ENCODE measurements at regions not wholly inside any gene's neighbourhood (a gene's known extent, or its start where the extent isn't known, plus 50 kb on each side); places are given as distances from the start of the nearest gene placed in this dataset.

DNA sequence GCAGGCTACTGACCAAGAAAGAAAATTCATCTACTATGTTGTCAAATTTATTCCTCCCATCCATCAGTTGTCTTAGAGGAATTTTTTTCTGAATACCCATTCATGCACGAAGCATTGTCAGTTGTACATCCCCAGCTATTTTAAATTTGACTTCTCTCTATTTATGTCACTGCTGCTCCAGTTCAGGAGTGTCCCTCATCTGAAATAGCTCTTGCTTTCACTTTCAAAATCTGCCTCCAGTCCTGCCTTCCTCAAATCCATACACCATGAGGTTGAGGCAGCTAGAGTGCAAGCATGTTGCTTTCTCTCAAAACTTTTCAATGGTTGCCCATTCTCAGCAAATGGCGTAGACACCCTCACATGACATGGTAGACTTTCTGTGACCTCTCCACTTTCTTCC is 335.4 kb upstream of the CDH2 start:
- Histone ChIP-seq H3K27me3 (ENCODE audit: control insufficient read depth, extremely low read depth, insufficient read depth, low read length) (no peaks in the 10 kb centered on the region), H3K9me1 (ENCODE audit: control insufficient read depth, extremely low read depth, insufficient read depth, low read length) (no peaks in the 10 kb centered on the region), H3K79me2 (ENCODE audit: control insufficient read depth, insufficient read depth, low read length) (no peaks in the 10 kb centered on the region), H4K20me1 (ENCODE audit: control insufficient read depth, extremely low read depth, insufficient read depth, low read length) (no peaks in the 10 kb centered on the region), H3K36me3 (ENCODE audit: control insufficient read depth in 2 of 2, extremely low read depth in 1 of 2, insufficient read depth in 2 of 2, low read length in 2 of 2) (no peaks in the 10 kb centered on the region), H3K9me3 (ENCODE audit: control insufficient read depth, low read depth, low read length) (no peaks in the 10 kb centered on the region), H3K9ac (ENCODE audit: control insufficient read depth, extremely low read depth, insufficient read depth, low read length) (no peak overlapping the region), H3K27ac (ENCODE audit: control insufficient read depth, insufficient read depth, low read length) (no peak overlapping the region), H3K4me3 (ENCODE audit: control insufficient read depth in 2 of 3, extremely low read depth in 1 of 3, insufficient read depth in 2 of 3, low read depth in 1 of 3, low read length in 3 of 3) (peak overlapping the region in 1 of 3 experiments; percentile 41), H3K4me1 (ENCODE audit: control insufficient read depth, extremely low read depth, insufficient read depth, low read length) (peaks cover 3% of the 10 kb centered on the region), H3K4me2 (ENCODE audit: control insufficient read depth, extremely low read depth, insufficient read depth, low read depth, low read length) (peak overlapping the region; percentile 59), H2AFZ (ENCODE audit: control insufficient read depth, low read length) (peak overlapping the region; percentile 84)
- FAIRE-seq = peak; percentile 36
- DNase-seq (ENCODE audit: low read depth, low spot score) = no peak
- dilution Hi-C loops (cut with MboI; ENCODE audit: extremely low pct_ligation_motif_present, low sequenced_read_pairs) = no loop called here
- TF ChIP-seq EZH2 (IDR thresholded peaks at IDR 0.05; ENCODE audit: low read length) = no peak
- TF ChIP-seq, protein P1, sequence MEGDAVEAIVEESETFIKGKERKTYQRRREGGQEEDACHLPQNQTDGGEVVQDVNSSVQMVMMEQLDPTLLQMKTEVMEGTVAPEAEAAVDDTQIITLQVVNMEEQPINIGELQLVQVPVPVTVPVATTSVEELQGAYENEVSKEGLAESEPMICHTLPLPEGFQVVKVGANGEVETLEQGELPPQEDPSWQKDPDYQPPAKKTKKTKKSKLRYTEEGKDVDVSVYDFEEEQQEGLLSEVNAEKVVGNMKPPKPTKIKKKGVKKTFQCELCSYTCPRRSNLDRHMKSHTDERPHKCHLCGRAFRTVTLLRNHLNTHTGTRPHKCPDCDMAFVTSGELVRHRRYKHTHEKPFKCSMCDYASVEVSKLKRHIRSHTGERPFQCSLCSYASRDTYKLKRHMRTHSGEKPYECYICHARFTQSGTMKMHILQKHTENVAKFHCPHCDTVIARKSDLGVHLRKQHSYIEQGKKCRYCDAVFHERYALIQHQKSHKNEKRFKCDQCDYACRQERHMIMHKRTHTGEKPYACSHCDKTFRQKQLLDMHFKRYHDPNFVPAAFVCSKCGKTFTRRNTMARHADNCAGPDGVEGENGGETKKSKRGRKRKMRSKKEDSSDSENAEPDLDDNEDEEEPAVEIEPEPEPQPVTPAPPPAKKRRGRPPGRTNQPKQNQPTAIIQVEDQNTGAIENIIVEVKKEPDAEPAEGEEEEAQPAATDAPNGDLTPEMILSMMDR (optimal IDR thresholded peaks at IDR 0.05 in 1 of 3, IDR thresholded peaks at IDR 0.05 in 1 of 3, conservative IDR thresholded peaks at IDR 0.05 in 1 of 3; ENCODE audit: extremely low read depth in 1 of 3, insufficient read depth in 2 of 3, low read length in 3 of 3) = no peak

DNA sequence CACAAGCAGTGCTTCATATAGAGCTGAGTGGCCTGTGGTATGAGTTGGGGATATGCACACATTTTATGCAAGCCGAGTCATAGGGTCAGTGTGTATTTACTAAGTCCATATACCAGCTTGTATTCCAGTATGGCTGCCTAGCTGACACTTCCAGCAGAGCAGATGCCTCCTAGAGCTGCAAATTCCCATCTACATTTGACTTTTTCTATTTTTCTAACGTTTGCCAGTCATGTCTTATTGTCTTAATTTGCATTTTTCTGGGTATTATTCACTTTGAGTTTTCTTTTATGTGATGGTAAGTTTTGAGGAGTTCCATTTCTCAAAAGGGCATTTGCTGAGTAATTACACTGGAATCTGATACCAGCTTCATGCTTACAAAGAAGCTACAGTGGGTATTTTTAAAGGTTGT is 334.5 kb upstream of the CDH2 start:
- H3K4me3 ChIP-seq (ENCODE audit: control insufficient read depth in 2 of 3, extremely low read depth in 1 of 3, insufficient read depth in 2 of 3, low read depth in 1 of 3, low read length in 3 of 3) = no peak overlapping the region
- no peaks in the 10 kb centered on the region for H3K79me2 ChIP-seq (ENCODE audit: control insufficient read depth, insufficient read depth, low read length)
- no peaks in the 10 kb centered on the region for H3K27me3 ChIP-seq (ENCODE audit: control insufficient read depth, extremely low read depth, insufficient read depth, low read length)
- no peak overlapping the region for H2AFZ ChIP-seq (ENCODE audit: control insufficient read depth, low read length)
- H3K9ac ChIP-seq (ENCODE audit: control insufficient read depth, extremely low read depth, insufficient read depth, low read length) = no peak overlapping the region
- TF ChIP-seq EZH2 (IDR thresholded peaks at IDR 0.05; ENCODE audit: low read length) = no peak
- TF ChIP-seq, protein P1 (optimal IDR thresholded peaks at IDR 0.05 in 1 of 3, IDR thresholded peaks at IDR 0.05 in 1 of 3, conservative IDR thresholded peaks at IDR 0.05 in 1 of 3; ENCODE audit: extremely low read depth in 1 of 3, insufficient read depth in 2 of 3, low read length in 3 of 3) = no peak
- H4K20me1 ChIP-seq (ENCODE audit: control insufficient read depth, extremely low read depth, insufficient read depth, low read length) = no peaks in the 10 kb centered on the region
- DNase-seq (ENCODE audit: low read depth, low spot score) = peak; percentile 0
- H3K9me1 ChIP-seq (ENCODE audit: control insufficient read depth, extremely low read depth, insufficient read depth, low read length) = no peaks in the 10 kb centered on the region
- no peaks in the 10 kb centered on the region for H3K9me3 ChIP-seq (ENCODE audit: control insufficient read depth, low read depth, low read length)
- dilution Hi-C loops (cut with MboI; ENCODE audit: extremely low pct_ligation_motif_present, low sequenced_read_pairs) = no loop called here
- peak; percentile 71 for FAIRE-seq
- peaks cover 3% of the 10 kb centered on the region for H3K4me1 ChIP-seq (ENCODE audit: control insufficient read depth, extremely low read depth, insufficient read depth, low read length)
- no peak overlapping the region for H3K27ac ChIP-seq (ENCODE audit: control insufficient read depth, insufficient read depth, low read length)
- no peaks in the 10 kb centered on the region for H3K36me3 ChIP-seq (ENCODE audit: control insufficient read depth in 2 of 2, extremely low read depth in 1 of 2, insufficient read depth in 2 of 2, low read length in 2 of 2)
- H3K4me2 ChIP-seq (ENCODE audit: control insufficient read depth, extremely low read depth, insufficient read depth, low read depth, low read length) = peak overlapping the region; percentile 59

All from keratinocyte (primary cell).